ENCODE measurements at regions not wholly inside any gene's neighbourhood (a gene's known extent, or its start where the extent isn't known, plus 50 kb on each side); places are given as distances from the start of the nearest gene placed in this dataset.
"Not testable (repeated sequence)": the region's sequence is repeated elsewhere in the genome, so short reads cannot be mapped to it uniquely, and the experiment has no call there.

GRCh38 chr2:203585516-203585915 lies 50.4 kb upstream of the RAPH1 start:
- FAIRE-seq (no peak), DNase-seq (ENCODE audit: low spot score) (no peak)

- no peak for DNase-seq (ENCODE audit: low spot score)
- FAIRE-seq: no peak
These were observed 51.1 kb upstream of the RAPH1 start for GRCh38 chr2:203586206-203586605.

GRCh38 chr2:203586696-203587095 lies 51.6 kb upstream of the RAPH1 start:
- FAIRE-seq: no peak
- DNase-seq (ENCODE audit: low spot score): no peak

GRCh38 chr2:203590496-203590895 lies 55.4 kb upstream of the RAPH1 start:
- DNase-seq (ENCODE audit: low spot score): no peak
- FAIRE-seq: no peak

- FAIRE-seq (no peak), DNase-seq (ENCODE audit: low spot score) (no peak)
These were observed 56.5 kb upstream of the RAPH1 start for GRCh38 chr2:203591642-203592041.

GRCh38 chr2:203592470-203592869 lies 57.4 kb upstream of the RAPH1 start:
- FAIRE-seq (no peak), DNase-seq (ENCODE audit: low spot score) (no peak)

- DNase-seq (ENCODE audit: low spot score) (no peak), FAIRE-seq (no peak)
These were observed 59.4 kb upstream of the RAPH1 start for GRCh38 chr2:203594541-203594940.

GRCh38 chr2:203596183-203596582 lies 61.1 kb upstream of the RAPH1 start:
- FAIRE-seq: no peak
- no peak for DNase-seq (ENCODE audit: low spot score)

GRCh38 chr2:203599509-203599908 lies 64.4 kb upstream of the RAPH1 start:
- no peak for FAIRE-seq

GRCh38 chr2:203600286-203600685 lies 65.2 kb upstream of the RAPH1 start:
- no peak for DNase-seq (ENCODE audit: low spot score)
- no peak for FAIRE-seq

More at GRCh38 chr2:203599509-203599908, 64.4 kb upstream of the RAPH1 start:
- no peak for DNase-seq (ENCODE audit: low spot score)

- FAIRE-seq: no peak
- DNase-seq (ENCODE audit: low spot score): no peak
These were observed 68.6 kb upstream of the RAPH1 start for GRCh38 chr2:203603456-203604389.

- DNase-seq (ENCODE audit: low spot score): no peak
- FAIRE-seq: no peak
These were observed 70.2 kb upstream of the RAPH1 start for GRCh38 chr2:203605302-203605701.

GRCh38 chr2:203606051-203606450 lies 71.0 kb upstream of the RAPH1 start:
- no peak for FAIRE-seq

GRCh38 chr2:203610558-203610957 lies 75.5 kb upstream of the RAPH1 start:
- DNase-seq (ENCODE audit: low spot score) (no peak), FAIRE-seq (no peak)

More at GRCh38 chr2:203606051-203606450, 71.0 kb upstream of the RAPH1 start:
- no peak for DNase-seq (ENCODE audit: low spot score)

- FAIRE-seq (no peak), DNase-seq (ENCODE audit: low spot score) (no peak)
These were observed 77.1 kb upstream of the RAPH1 start for GRCh38 chr2:203612246-203612645.

- FAIRE-seq: no peak
- DNase-seq (ENCODE audit: low spot score): no peak
These were observed 84.3 kb upstream of the RAPH1 start for GRCh38 chr2:203619267-203619878.

GRCh38 chr2:203621981-203622515 lies 84.4 kb upstream of the CD28 start:
- FAIRE-seq (no peak), DNase-seq (ENCODE audit: low spot score) (no peak)

- DNase-seq (ENCODE audit: low spot score) (peak; percentile 67), FAIRE-seq (no peak)
These were observed 83.3 kb upstream of the CD28 start for GRCh38 chr2:203623096-203623495.

- FAIRE-seq (no peak), DNase-seq (ENCODE audit: low spot score) (peak; percentile 30)
These were observed 82.8 kb upstream of the CD28 start for GRCh38 chr2:203623661-203624060.

- FAIRE-seq (no peak), DNase-seq (ENCODE audit: low spot score) (no peak)
These were observed 80.7 kb upstream of the CD28 start for GRCh38 chr2:203625701-203626100.

- DNase-seq (ENCODE audit: low spot score); FAIRE-seq: not testable (repeated sequence)
These were observed 80.2 kb upstream of the CD28 start for GRCh38 chr2:203626247-203626646.

GRCh38 chr2:203626952-203627681 lies 79.3 kb upstream of the CD28 start:
- FAIRE-seq (no peak), DNase-seq (ENCODE audit: low spot score) (no peak)

All from urothelium cell line (cell line).